ENCODE measurements at regions not wholly inside any gene's neighbourhood (a gene's known extent, or its start where the extent isn't known, plus 50 kb on each side); places are given as distances from the start of the nearest gene placed in this dataset.

DNA sequence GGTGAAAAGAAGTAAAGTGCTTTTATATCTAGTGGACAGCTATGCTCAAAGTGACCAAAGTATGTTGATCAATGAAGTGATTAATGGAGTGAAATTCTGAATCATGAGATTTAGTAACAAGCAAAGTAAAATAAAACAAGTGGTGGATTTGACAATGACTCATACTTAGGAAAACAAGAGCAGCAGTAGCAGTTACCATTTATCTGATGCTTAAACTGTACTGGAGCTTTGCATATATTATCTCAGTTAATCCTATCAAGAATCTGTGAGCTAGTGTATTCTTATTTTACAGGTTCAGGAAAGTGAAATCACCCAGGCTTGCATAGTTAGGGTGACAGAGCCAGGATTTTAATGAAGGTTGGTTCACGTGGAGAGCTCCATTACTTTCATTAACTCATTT is 50.6 kb upstream of the SPATA16 start:
- TF ChIP-seq ELF1 (IDR thresholded peaks at IDR 0.05; ENCODE audit: borderline replicate concordance, low read depth) (no peak), RAD21 (IDR thresholded peaks at IDR 0.05; ENCODE audit: low read depth) (no peak)
